HL-60 (cell line): ENCODE measurements at regions not wholly inside any gene's neighbourhood (a gene's known extent, or its start where the extent isn't known, plus 50 kb on each side); places are given as distances from the start of the nearest gene placed in this dataset.

Experiments
- POLR2AphosphoS5 ChIP-seq: IDR thresholded peaks from 2 replicates; pipeline ENCODE4 v1.6.1; 2012; ENCODE audit warnings: low read depth
- TF ChIP-seq, protein P1 (sequence below): IDR thresholded peaks from one replicate; pipeline ENCODE4 v1.5.1; 2011; ENCODE audit warnings: low read length, control low read depth, inconsistent platforms; ENCODE audit not compliant: insufficient read depth

DNA sequence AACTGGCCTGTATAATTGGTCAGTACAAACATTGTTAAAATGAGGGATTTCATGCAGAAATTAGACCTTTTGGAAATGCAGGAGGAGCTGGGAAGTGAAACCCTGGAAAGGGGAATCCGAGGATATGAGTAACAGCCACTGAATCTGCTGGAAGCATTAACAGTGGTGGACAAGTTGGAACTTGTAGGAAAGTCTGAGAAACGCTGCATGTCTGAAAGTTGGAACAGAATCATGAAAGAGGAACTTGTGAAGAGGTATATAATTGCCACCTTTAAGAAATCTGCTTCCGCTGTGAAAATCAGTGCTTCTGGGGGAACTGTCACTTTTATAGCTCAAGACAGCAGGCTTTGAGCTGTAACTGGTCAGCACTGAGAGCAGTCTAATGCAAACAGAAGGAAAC lies 716.5 kb upstream of the PRR20A start:
- TF ChIP-seq, protein P1, sequence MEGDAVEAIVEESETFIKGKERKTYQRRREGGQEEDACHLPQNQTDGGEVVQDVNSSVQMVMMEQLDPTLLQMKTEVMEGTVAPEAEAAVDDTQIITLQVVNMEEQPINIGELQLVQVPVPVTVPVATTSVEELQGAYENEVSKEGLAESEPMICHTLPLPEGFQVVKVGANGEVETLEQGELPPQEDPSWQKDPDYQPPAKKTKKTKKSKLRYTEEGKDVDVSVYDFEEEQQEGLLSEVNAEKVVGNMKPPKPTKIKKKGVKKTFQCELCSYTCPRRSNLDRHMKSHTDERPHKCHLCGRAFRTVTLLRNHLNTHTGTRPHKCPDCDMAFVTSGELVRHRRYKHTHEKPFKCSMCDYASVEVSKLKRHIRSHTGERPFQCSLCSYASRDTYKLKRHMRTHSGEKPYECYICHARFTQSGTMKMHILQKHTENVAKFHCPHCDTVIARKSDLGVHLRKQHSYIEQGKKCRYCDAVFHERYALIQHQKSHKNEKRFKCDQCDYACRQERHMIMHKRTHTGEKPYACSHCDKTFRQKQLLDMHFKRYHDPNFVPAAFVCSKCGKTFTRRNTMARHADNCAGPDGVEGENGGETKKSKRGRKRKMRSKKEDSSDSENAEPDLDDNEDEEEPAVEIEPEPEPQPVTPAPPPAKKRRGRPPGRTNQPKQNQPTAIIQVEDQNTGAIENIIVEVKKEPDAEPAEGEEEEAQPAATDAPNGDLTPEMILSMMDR, result no peak
- no peak for TF ChIP-seq POLR2AphosphoS5
